H1 (cell line): ENCODE measurements at regions not wholly inside any gene's neighbourhood (a gene's known extent, or its start where the extent isn't known, plus 50 kb on each side); places are given as distances from the start of the nearest gene placed in this dataset.

Experiments
- GABPA ChIP-seq: IDR thresholded peaks from 2 replicates; pipeline ENCODE4 v1.6.1; 2011; ENCODE audit warnings: mild to moderate bottlenecking, low read length, moderate library complexity, borderline replicate concordance; ENCODE audit not compliant: insufficient read depth
- JUND ChIP-seq: IDR thresholded peaks from 2 replicates; pipeline ENCODE4 v1.6.1; 2011; ENCODE audit warnings: mild to moderate bottlenecking, improper control_type of control experiment, low read length
- PHF8 ChIP-seq: fragments of 200-600 bp; sonication (generic); conservative IDR thresholded peaks from 2 replicates; pipeline ENCODE4 v1.7.1; 2012; ENCODE audit warnings: low read depth, mild to moderate bottlenecking, inconsistent platforms, low read length, moderate library complexity
- SAP30 ChIP-seq: fragments of 300-600 bp; sonication (generic); IDR thresholded peaks from 2 replicates; pipeline ENCODE4 v1.7.1; 2012; ENCODE audit warnings: low read length, moderate library complexity, mild to moderate bottlenecking, inconsistent platforms; ENCODE audit not compliant: insufficient read depth, insufficient replicate concordance
- SIX5 ChIP-seq: IDR thresholded peaks from 2 replicates; pipeline ENCODE4 v1.6.1; 2011; ENCODE audit warnings: mild to moderate bottlenecking, low read depth, low read length
- TF ChIP-seq, protein P1 (sequence below): fragments of 300-600 bp; sonication (generic); IDR thresholded peaks from 2 replicates; pipeline ENCODE4 v1.7.1; 2012; ENCODE audit warnings: low read length, moderate library complexity, mild to moderate bottlenecking, inconsistent platforms; ENCODE audit not compliant: insufficient replicate concordance

DNA sequence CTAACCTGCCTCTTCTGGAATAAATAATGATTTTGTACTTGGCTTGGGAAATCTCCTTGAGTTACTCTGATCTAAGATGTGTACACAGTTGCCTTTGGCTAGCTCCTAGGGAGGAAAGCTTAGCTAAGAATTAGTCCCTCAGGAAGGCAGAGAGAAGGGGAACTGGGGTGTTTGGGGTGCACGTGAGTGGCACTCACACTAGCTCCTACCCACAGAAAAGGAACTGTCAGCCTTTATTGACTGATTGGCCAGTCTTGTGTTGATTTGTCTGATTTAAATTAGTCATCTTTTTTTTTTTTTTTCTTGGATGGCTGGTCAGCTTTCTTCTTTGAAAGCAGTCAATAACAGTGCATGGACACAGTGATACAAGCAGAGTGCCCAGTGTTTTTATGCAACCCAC lies 107.7 kb downstream of the DMRT2 start (continued):
- TF ChIP-seq JUND = no peak
- no peak for TF ChIP-seq SAP30
- TF ChIP-seq PHF8 = no peak
- TF ChIP-seq, protein P1, sequence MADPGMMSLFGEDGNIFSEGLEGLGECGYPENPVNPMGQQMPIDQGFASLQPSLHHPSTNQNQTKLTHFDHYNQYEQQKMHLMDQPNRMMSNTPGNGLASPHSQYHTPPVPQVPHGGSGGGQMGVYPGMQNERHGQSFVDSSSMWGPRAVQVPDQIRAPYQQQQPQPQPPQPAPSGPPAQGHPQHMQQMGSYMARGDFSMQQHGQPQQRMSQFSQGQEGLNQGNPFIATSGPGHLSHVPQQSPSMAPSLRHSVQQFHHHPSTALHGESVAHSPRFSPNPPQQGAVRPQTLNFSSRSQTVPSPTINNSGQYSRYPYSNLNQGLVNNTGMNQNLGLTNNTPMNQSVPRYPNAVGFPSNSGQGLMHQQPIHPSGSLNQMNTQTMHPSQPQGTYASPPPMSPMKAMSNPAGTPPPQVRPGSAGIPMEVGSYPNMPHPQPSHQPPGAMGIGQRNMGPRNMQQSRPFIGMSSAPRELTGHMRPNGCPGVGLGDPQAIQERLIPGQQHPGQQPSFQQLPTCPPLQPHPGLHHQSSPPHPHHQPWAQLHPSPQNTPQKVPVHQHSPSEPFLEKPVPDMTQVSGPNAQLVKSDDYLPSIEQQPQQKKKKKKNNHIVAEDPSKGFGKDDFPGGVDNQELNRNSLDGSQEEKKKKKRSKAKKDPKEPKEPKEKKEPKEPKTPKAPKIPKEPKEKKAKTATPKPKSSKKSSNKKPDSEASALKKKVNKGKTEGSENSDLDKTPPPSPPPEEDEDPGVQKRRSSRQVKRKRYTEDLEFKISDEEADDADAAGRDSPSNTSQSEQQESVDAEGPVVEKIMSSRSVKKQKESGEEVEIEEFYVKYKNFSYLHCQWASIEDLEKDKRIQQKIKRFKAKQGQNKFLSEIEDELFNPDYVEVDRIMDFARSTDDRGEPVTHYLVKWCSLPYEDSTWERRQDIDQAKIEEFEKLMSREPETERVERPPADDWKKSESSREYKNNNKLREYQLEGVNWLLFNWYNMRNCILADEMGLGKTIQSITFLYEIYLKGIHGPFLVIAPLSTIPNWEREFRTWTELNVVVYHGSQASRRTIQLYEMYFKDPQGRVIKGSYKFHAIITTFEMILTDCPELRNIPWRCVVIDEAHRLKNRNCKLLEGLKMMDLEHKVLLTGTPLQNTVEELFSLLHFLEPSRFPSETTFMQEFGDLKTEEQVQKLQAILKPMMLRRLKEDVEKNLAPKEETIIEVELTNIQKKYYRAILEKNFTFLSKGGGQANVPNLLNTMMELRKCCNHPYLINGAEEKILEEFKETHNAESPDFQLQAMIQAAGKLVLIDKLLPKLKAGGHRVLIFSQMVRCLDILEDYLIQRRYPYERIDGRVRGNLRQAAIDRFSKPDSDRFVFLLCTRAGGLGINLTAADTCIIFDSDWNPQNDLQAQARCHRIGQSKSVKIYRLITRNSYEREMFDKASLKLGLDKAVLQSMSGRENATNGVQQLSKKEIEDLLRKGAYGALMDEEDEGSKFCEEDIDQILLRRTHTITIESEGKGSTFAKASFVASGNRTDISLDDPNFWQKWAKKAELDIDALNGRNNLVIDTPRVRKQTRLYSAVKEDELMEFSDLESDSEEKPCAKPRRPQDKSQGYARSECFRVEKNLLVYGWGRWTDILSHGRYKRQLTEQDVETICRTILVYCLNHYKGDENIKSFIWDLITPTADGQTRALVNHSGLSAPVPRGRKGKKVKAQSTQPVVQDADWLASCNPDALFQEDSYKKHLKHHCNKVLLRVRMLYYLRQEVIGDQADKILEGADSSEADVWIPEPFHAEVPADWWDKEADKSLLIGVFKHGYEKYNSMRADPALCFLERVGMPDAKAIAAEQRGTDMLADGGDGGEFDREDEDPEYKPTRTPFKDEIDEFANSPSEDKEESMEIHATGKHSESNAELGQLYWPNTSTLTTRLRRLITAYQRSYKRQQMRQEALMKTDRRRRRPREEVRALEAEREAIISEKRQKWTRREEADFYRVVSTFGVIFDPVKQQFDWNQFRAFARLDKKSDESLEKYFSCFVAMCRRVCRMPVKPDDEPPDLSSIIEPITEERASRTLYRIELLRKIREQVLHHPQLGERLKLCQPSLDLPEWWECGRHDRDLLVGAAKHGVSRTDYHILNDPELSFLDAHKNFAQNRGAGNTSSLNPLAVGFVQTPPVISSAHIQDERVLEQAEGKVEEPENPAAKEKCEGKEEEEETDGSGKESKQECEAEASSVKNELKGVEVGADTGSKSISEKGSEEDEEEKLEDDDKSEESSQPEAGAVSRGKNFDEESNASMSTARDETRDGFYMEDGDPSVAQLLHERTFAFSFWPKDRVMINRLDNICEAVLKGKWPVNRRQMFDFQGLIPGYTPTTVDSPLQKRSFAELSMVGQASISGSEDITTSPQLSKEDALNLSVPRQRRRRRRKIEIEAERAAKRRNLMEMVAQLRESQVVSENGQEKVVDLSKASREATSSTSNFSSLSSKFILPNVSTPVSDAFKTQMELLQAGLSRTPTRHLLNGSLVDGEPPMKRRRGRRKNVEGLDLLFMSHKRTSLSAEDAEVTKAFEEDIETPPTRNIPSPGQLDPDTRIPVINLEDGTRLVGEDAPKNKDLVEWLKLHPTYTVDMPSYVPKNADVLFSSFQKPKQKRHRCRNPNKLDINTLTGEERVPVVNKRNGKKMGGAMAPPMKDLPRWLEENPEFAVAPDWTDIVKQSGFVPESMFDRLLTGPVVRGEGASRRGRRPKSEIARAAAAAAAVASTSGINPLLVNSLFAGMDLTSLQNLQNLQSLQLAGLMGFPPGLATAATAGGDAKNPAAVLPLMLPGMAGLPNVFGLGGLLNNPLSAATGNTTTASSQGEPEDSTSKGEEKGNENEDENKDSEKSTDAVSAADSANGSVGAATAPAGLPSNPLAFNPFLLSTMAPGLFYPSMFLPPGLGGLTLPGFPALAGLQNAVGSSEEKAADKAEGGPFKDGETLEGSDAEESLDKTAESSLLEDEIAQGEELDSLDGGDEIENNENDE = no peak
- no peak for TF ChIP-seq SIX5
- TF ChIP-seq GABPA = no peak
